HepG2 (cell line): ENCODE measurements at regions not wholly inside any gene's neighbourhood (a gene's known extent, or its start where the extent isn't known, plus 50 kb on each side); places are given as distances from the start of the nearest gene placed in this dataset.

Source experiments
- ATAC-seq: fragments of 200-7000 bp; cut with Tn5 transposase; 3 replicates; pipeline ENCODE4 v1.9.1; 2020; ENCODE audit warnings: mild to moderate bottlenecking, moderate library complexity
- BruUV-seq: library from RNA; stranded (reverse); fragments of 400-500 nt; replicated peaks from 2 replicates; lab custom pipeline; 2021; lab: Mats Ljungman, UMichigan
- CTCF ChIA-PET: fragments of 300-600 bp; formaldehyde crosslinking; extraction: SDS; loops from one replicate; lab custom pipeline; 2021; ENCODE audit warnings: low total read pairs, inconsistent platforms, low intra/inter-chr PET ratio; lab: Yijun Ruan, JAX
- POLR2A ChIA-PET: fragments of 350-600 bp; sonication (Branson Sonifier 250); formaldehyde crosslinking; loops from one replicate; lab custom pipeline; 2020; ENCODE audit warnings: antibody characterized with exemption, inconsistent platforms; lab: Yijun Ruan, JAX
- DNase-seq: peaks from one replicate; pipeline ENCODE4 v3.0.0-alpha.2; 2015; ENCODE audit warnings: low spot score
- FAIRE-seq: peaks from 3 replicates; lab custom pipeline; 2011; peaks lifted over from hg19 to GRCh38; lab: Jason Lieb, UNC
- H2AFZ ChIP-seq: one replicate; pipeline ENCODE4 v1.6.1; 2011; ENCODE audit warnings: low read length, inconsistent platforms
- H3K27ac ChIP-seq: fragments of 300-600 bp; 3 replicates; pipeline ENCODE4 v1.8.0; 2011; ENCODE audit warnings: mixed run types, mild to moderate bottlenecking, mixed read lengths, low read length, inconsistent platforms; ENCODE audit not compliant: insufficient read depth; ENCODE audit errors: extremely low read length
- H3K27me3 ChIP-seq, 2 experiments: fragments of 200-600 bp in 1 of 2; 2 replicates in 1 of 2; 3 replicates in 1 of 2; pipeline versions ENCODE4 v1.6.0 to v1.8.0; 2011; ENCODE audit warnings: low read length in 2 of 2, mild to moderate bottlenecking in 2 of 2, moderate library complexity in 2 of 2, inconsistent platforms in 1 of 2; ENCODE audit not compliant: insufficient read depth in 2 of 2, control insufficient read depth in 1 of 2
- H3K36me3 ChIP-seq, 2 experiments: fragments of 200-600 bp in 1 of 2; replicated peaks in 1 of 2; 2 replicates in 1 of 2; 3 replicates in 1 of 2; pipeline versions ENCODE4 v1.5.1 to v1.8.0; 2011; ENCODE audit warnings: low read length in 2 of 2, inconsistent platforms in 1 of 2; ENCODE audit not compliant: insufficient read depth in 2 of 2, control insufficient read depth in 1 of 2
- H3K4me1 ChIP-seq: 2 replicates; pipeline ENCODE4 v1.5.1; 2012; ENCODE audit warnings: low read length, inconsistent platforms; ENCODE audit not compliant: insufficient read depth
- H3K4me2 ChIP-seq: 2 replicates; pipeline ENCODE4 v1.6.0; 2011; ENCODE audit warnings: low read depth, low read length, inconsistent platforms
- H3K4me3 ChIP-seq, 3 experiments: fragments of 200-600 bp in 1 of 3; sonication (generic), shearing (Covaris generic) in 1 of 3; replicated peaks in 1 of 3; 2 replicates each; pipeline ENCODE4 v1.5.1; 2011 to 2016; ENCODE audit warnings: low read length in 3 of 3, inconsistent platforms in 2 of 3, low read depth in 2 of 3, mild to moderate bottlenecking in 2 of 3, control low read depth in 1 of 3, mixed read lengths in 1 of 3; ENCODE audit not compliant: insufficient read depth in 1 of 3
- H3K79me2 ChIP-seq: one replicate; pipeline ENCODE4 v1.6.1; 2011; ENCODE audit warnings: low read length, inconsistent platforms; ENCODE audit not compliant: insufficient read depth
- H3K9ac ChIP-seq: 2 replicates; pipeline ENCODE4 v1.6.0; 2011; ENCODE audit warnings: mild to moderate bottlenecking, low read depth, low read length, inconsistent platforms; ENCODE audit not compliant: insufficient read depth
- H3K9me3 ChIP-seq: 2 replicates; pipeline ENCODE4 v1.5.1; 2012; ENCODE audit warnings: mild to moderate bottlenecking, low read length
- H4K20me1 ChIP-seq: 2 replicates; pipeline ENCODE4 v1.6.0; 2011; ENCODE audit warnings: inconsistent platforms, mild to moderate bottlenecking, low read length, moderate library complexity; ENCODE audit not compliant: insufficient read depth
- AKAP8 ChIP-seq: sonication (generic); formaldehyde crosslinking; IDR thresholded peaks from 2 replicates; pipeline ENCODE4 v1.5.1; 2020; ENCODE audit warnings: mild to moderate bottlenecking, missing genetic modification reagents
- FOXM1 ChIP-seq: sonication (generic); formaldehyde crosslinking; IDR thresholded peaks from 2 replicates; pipeline ENCODE4 v1.5.0; 2020; ENCODE audit warnings: missing genetic modification reagents
- HOXA5 ChIP-seq: sonication (generic); formaldehyde crosslinking; IDR thresholded peaks from 2 replicates; pipeline ENCODE4 v1.4.0; 2020; ENCODE audit warnings: missing genetic modification reagents
- KAT8 ChIP-seq: IDR thresholded peaks from 2 replicates; pipeline ENCODE4 v1.6.1; 2016; ENCODE audit warnings: missing genetic modification reagents, missing compliant biosample characterization
- NPAS2 ChIP-seq: sonication (generic); formaldehyde crosslinking; IDR thresholded peaks from 2 replicates; pipeline ENCODE4 v1.8.0; 2022; ENCODE audit warnings: mild to moderate bottlenecking, missing genetic modification reagents, borderline replicate concordance
- NR2F6 ChIP-seq, 2 experiments: IDR thresholded peaks; 2 replicates each; pipeline ENCODE4 v1.6.1; 2016; ENCODE audit warnings: antibody characterized with exemption in 1 of 2, mild to moderate bottlenecking in 1 of 2
- PAX8 ChIP-seq: sonication (generic); formaldehyde crosslinking; IDR thresholded peaks from 2 replicates; pipeline ENCODE4 v1.8.0; 2022; ENCODE audit warnings: mild to moderate bottlenecking, missing genetic modification reagents, borderline replicate concordance
- POLR2A ChIP-seq, 2 experiments: IDR thresholded peaks; 2 replicates each; pipeline ENCODE4 v1.6.1; 2011; ENCODE audit warnings: low read depth in 2 of 2, low read length in 2 of 2, mild to moderate bottlenecking in 1 of 2, moderate library complexity in 1 of 2; ENCODE audit not compliant: insufficient read depth in 1 of 2
- ZFP82 ChIP-seq: sonication (generic); formaldehyde crosslinking; IDR thresholded peaks from 2 replicates; pipeline ENCODE4 v1.5.1; 2020; ENCODE audit warnings: mild to moderate bottlenecking, missing genetic modification reagents, borderline replicate concordance
- ZNF274 ChIP-seq: sonication (generic); formaldehyde crosslinking; IDR thresholded peaks from 2 replicates; pipeline ENCODE4 v1.5.1; 2020; ENCODE audit warnings: mild to moderate bottlenecking, missing genetic modification reagents
- ZNF577 ChIP-seq: sonication (generic); formaldehyde crosslinking; IDR thresholded peaks from 2 replicates; pipeline ENCODE4 v1.4.0; 2020; ENCODE audit warnings: mild to moderate bottlenecking, low read depth, missing genetic modification reagents, borderline replicate concordance
- ZSCAN30 ChIP-seq: sonication (generic); formaldehyde crosslinking; IDR thresholded peaks from 2 replicates; pipeline ENCODE4 v1.5.0; 2020; ENCODE audit warnings: mild to moderate bottlenecking, missing genetic modification reagents
- WGBS: methylation state at CpG from one replicate; pipeline ENCODE4 v1.1.6; 2017; ENCODE audit warnings: low lambda C conversion rate; 5-methylcytosine and 5-hydroxymethylcytosine counted together
- in situ Hi-C: cut with HindIII; loops from 2 replicates; pipeline ENCODE4 v1.10.0; 2017; ENCODE audit warnings: low pct_unique_long_range_greater_than_20kb; ENCODE audit not compliant: extremely low pct_ligation_motif_present
- intact Hi-C: fragments of 100-400 bp; cut with micrococcal nuclease; formaldehyde crosslinking; loops from one replicate; pipeline ENCODE4 v1.10.0; 2022; ENCODE audit not compliant: unreplicated experiment
- TF ChIP-seq, protein P1 (sequence below): sonication (generic); formaldehyde crosslinking; conservative IDR thresholded peaks from 2 replicates; pipeline ENCODE4 v1.4.0; 2020; ENCODE audit warnings: missing genetic modification reagents
- TF ChIP-seq, protein P2 (sequence below): sonication (generic); formaldehyde crosslinking; IDR thresholded peaks from 2 replicates; pipeline ENCODE4 v1.4.0; 2020; ENCODE audit warnings: missing genetic modification reagents, borderline replicate concordance
- TF ChIP-seq, protein P3 (sequence below): sonication (generic); formaldehyde crosslinking; IDR thresholded peaks from 2 replicates; pipeline ENCODE4 v1.8.0; 2022; ENCODE audit warnings: mild to moderate bottlenecking, missing genetic modification reagents, moderate library complexity

DNA sequence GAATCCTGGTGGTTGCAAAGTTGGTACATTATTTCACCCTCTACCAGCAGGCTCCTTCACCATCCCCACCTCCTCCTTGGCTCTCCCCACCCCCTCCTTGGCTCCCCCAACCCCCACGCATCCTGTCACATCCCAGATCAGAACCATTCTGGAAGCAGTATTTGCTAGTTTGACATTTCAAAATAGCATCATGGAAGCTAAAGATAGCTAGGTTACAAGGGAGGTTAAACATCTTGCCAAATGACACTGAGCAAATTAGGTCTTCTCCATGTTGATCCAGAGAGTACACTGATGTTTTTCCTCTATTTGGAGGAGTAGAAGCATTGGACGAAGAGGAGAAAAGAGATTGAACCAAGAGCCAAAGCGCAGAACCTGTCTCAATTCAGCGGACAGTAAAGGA is 158.9 kb upstream of the FGGY start (continued):
- TF ChIP-seq, protein P1, sequence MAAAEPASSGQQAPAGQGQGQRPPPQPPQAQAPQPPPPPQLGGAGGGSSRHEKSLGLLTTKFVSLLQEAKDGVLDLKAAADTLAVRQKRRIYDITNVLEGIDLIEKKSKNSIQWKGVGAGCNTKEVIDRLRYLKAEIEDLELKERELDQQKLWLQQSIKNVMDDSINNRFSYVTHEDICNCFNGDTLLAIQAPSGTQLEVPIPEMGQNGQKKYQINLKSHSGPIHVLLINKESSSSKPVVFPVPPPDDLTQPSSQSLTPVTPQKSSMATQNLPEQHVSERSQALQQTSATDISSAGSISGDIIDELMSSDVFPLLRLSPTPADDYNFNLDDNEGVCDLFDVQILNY = no peak
- TF ChIP-seq ZNF274 (CRISPR knock-in tag) (no peak), ZNF577 (CRISPR knock-in tag) (no peak), ZSCAN30 (CRISPR knock-in tag) (no peak), FOXM1 (no peak), PAX8 (no peak)
- TF ChIP-seq, protein P2, sequence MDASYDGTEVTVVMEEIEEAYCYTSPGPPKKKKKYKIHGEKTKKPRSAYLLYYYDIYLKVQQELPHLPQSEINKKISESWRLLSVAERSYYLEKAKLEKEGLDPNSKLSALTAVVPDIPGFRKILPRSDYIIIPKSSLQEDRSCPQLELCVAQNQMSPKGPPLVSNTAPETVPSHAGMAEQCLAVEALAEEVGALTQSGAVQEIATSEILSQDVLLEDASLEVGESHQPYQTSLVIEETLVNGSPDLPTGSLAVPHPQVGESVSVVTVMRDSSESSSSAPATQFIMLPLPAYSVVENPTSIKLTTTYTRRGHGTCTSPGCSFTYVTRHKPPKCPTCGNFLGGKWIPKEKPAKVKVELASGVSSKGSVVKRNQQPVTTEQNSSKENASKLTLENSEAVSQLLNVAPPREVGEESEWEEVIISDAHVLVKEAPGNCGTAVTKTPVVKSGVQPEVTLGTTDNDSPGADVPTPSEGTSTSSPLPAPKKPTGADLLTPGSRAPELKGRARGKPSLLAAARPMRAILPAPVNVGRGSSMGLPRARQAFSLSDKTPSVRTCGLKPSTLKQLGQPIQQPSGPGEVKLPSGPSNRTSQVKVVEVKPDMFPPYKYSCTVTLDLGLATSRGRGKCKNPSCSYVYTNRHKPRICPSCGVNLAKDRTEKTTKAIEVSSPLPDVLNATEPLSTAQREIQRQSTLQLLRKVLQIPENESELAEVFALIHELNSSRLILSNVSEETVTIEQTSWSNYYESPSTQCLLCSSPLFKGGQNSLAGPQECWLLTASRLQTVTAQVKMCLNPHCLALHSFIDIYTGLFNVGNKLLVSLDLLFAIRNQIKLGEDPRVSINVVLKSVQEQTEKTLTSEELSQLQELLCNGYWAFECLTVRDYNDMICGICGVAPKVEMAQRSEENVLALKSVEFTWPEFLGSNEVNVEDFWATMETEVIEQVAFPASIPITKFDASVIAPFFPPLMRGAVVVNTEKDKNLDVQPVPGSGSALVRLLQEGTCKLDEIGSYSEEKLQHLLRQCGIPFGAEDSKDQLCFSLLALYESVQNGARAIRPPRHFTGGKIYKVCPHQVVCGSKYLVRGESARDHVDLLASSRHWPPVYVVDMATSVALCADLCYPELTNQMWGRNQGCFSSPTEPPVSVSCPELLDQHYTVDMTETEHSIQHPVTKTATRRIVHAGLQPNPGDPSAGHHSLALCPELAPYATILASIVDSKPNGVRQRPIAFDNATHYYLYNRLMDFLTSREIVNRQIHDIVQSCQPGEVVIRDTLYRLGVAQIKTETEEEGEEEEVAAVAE (CRISPR knock-in tag) = no peak

DNA sequence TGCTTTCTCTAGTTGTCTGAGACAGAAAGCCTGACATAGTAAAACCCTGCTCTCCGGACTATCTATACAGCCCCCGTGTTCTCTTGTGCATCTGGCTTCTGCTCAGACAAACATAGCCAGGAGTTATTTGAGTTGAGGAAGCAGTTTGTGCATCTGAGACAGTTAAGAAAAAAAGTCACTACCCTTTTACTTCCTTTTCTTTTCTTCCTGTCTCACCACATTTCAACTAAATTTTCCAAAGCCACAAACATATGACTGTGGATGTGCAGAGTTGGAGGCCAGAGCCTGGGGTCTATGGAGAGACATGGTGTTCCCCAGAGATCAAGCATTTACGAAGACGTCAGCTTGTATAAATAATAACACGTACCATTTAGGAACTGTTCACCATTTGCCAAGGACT is 158.5 kb upstream of the FGGY start:
- in situ Hi-C loops = no loop called here

More for the DNA sequence above, 158.5 kb upstream of the FGGY start:
- Histone ChIP-seq H4K20me1 (no peaks in the 10 kb centered on the region), H3K36me3 (no peaks in the 10 kb centered on the region), H2AFZ (no peak overlapping the region), H3K4me1 (peaks cover 23% of the 10 kb centered on the region), H3K27me3 (peaks cover 0 to under 1% of the 10 kb centered on the region in 2 experiments; a peak in 2 of 5 replicates), H3K9me3 (no peaks in the 10 kb centered on the region), H3K27ac (no peak overlapping the region), H3K4me3 (no peak overlapping the region), H3K4me2 (no peak overlapping the region), H3K79me2 (no peaks in the 10 kb centered on the region), H3K9ac (no peak overlapping the region)
- no TSS peak for BruUV-seq
- intact Hi-C loops = no loop called here
- no peak for TF ChIP-seq NPAS2 (CRISPR knock-in tag)
- no peak for TF ChIP-seq NR2F6 (IDR thresholded peaks at IDR 0.05)
- TF ChIP-seq NR2F6 (CRISPR knock-in tag; IDR thresholded peaks at IDR 0.05) = no peak
- TF ChIP-seq, protein P3, sequence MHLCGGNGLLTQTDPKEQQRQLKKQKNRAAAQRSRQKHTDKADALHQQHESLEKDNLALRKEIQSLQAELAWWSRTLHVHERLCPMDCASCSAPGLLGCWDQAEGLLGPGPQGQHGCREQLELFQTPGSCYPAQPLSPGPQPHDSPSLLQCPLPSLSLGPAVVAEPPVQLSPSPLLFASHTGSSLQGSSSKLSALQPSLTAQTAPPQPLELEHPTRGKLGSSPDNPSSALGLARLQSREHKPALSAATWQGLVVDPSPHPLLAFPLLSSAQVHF (CRISPR knock-in tag) = no peak
- TF ChIP-seq POLR2A (IDR thresholded peaks at IDR 0.05; ENCODE audit: insufficient read depth in 1 of 2, low read depth in 2 of 2, low read length in 2 of 2) = no peak
- no peak for TF ChIP-seq HOXA5 (CRISPR knock-in tag)
- no peak for TF ChIP-seq AKAP8 (CRISPR knock-in tag)
- no peak for TF ChIP-seq KAT8 (CRISPR knock-in tag)
- no peak for TF ChIP-seq ZFP82
- no peak for DNase-seq
- ChIA-PET CTCF (no interaction called here), POLR2A (no interaction called here)
- FAIRE-seq = no peak
- no peak for ATAC-seq
- WGBS = 42% methylated on average over 5 of the region's 5 CpGs
